Body of pancreas (tissue), 4 donors: ENCODE measurements at regions not wholly inside any gene's neighbourhood (a gene's known extent, or its start where the extent isn't known, plus 50 kb on each side); places are given as distances from the start of the nearest gene placed in this dataset.

Experiments
- ATAC-seq: fragments of 150-250 bp; one replicate; pipeline ENCODE4 v1.9.1; 2016
- DNase-seq, 4 donors: peaks; one replicate each; pipeline ENCODE4 v3.0.0-alpha.2; 2019
- H3K27ac ChIP-seq, 4 donors: fragments of 200-600 bp; sonication (generic); 1 replicate in 3 of 4; 2 replicates in 1 of 4; pipeline versions ENCODE4 v1.5.1 to v1.6.1; 2016 to 2019; ENCODE audit warnings: mild to moderate bottlenecking in 1 of 4, mixed read lengths in 1 of 4, moderate library complexity in 1 of 4
- H3K27me3 ChIP-seq, 2 donors: fragments of 200-600 bp; sonication (generic); one replicate each; pipeline ENCODE4 v1.6.0; 2016; ENCODE audit warnings: mild to moderate bottlenecking in 1 of 2
- H3K36me3 ChIP-seq, 2 donors: fragments of 200-600 bp; sonication (generic); replicated peaks in 1 of 2; 2 replicates each; pipeline ENCODE4 v1.5.1; 2016; ENCODE audit warnings: low read depth in 2 of 2; ENCODE audit not compliant: insufficient read depth in 1 of 2
- H3K4me1 ChIP-seq: fragments of 200-600 bp; sonication (generic); one replicate; pipeline ENCODE4 v1.6.0; 2016
- H3K4me3 ChIP-seq, 2 donors: fragments of 200-600 bp; sonication (generic); 1 replicate in 1 of 2; 2 replicates in 1 of 2; pipeline ENCODE4 v1.5.1; 2016 to 2019
- H3K9me3 ChIP-seq, 3 donors: fragments of 200-600 bp; sonication (generic); 1 replicate in 2 of 3; 2 replicates in 1 of 3; pipeline ENCODE4 v1.5.1; 2016
- POLR2A ChIP-seq, 3 donors: fragments of 450-650 bp; IDR thresholded peaks; one replicate each; pipeline ENCODE4 v1.6.1; 2016; ENCODE audit warnings: antibody characterized with exemption in 3 of 3, mild to moderate bottlenecking in 2 of 3
- WGBS, 2 donors: methylation state at CpG; one replicate each; pipeline ENCODE4 v1.1.5; 2017; 5-methylcytosine and 5-hydroxymethylcytosine counted together
- intact Hi-C: fragments of 100-400 bp; cut with DNase I; formaldehyde crosslinking; loops from one replicate; pipeline ENCODE4 v1.15.1; 2023
- TF ChIP-seq, protein P1 (sequence below), 7 experiments: fragments of 450-650 bp in 4 of 7; fragments of 200-600 bp in 3 of 7; sonication (generic) in 3 of 7; IDR thresholded peaks; one replicate each; pipeline ENCODE4 v1.5.1; 2016 to 2019; ENCODE audit warnings: antibody characterized with exemption in 7 of 7

DNA sequence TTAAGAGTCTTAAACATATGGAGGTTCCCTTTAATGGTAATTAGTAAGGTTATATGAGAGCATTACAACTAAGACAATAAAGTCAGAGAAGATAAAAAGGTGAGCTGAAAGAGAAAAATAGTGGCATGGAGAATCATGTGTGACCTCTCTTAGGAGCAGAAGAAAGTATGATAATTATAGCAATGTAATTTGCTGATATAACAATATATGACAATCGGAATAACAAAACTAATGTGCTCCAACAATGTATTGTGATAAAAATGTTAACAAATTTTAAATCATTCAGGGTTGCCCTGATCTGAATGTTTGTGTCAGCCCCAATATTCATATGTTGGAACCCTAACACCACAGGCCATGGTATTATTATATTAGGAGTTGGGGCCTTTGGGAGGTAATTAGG, 269.6 kb upstream of the PPFIA2 start:
- WGBS, 2 donors, result 75 to 80% methylated on average over 1 of the region's 1 CpG
- H3K27ac ChIP-seq, result no peak overlapping the region
- intact Hi-C loops, result no loop called here

DNA sequence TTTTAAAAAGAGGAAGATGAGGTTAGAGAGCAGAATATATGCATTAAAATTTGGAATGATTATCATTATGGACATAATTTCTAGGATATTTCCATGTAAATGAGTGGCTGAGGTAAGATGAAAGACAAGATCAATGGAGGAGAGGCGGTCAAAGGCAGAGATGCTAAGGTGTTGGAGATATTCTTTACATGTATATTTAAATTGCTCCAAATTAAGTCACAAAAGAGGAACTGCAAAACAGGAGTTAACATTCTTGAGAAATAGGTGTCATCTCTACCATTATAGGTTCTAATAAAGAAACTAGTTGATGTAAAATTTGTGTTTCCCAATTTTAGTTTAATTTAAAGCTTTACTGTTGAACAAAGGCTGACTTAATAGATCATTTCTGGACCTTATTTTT, 268.5 kb upstream of the PPFIA2 start:
- intact Hi-C loops, result no loop called here
- H3K27ac ChIP-seq, result no peak overlapping the region
- no peaks in the 10 kb centered on the region for H3K4me1 ChIP-seq
- DNase-seq, result no peak
- no peaks in the 10 kb centered on the region for H3K27me3 ChIP-seq
- ATAC-seq, result no peak
- no peak overlapping the region for H3K4me3 ChIP-seq
- TF ChIP-seq, protein P1, sequence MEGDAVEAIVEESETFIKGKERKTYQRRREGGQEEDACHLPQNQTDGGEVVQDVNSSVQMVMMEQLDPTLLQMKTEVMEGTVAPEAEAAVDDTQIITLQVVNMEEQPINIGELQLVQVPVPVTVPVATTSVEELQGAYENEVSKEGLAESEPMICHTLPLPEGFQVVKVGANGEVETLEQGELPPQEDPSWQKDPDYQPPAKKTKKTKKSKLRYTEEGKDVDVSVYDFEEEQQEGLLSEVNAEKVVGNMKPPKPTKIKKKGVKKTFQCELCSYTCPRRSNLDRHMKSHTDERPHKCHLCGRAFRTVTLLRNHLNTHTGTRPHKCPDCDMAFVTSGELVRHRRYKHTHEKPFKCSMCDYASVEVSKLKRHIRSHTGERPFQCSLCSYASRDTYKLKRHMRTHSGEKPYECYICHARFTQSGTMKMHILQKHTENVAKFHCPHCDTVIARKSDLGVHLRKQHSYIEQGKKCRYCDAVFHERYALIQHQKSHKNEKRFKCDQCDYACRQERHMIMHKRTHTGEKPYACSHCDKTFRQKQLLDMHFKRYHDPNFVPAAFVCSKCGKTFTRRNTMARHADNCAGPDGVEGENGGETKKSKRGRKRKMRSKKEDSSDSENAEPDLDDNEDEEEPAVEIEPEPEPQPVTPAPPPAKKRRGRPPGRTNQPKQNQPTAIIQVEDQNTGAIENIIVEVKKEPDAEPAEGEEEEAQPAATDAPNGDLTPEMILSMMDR (IDR thresholded peaks at IDR 0.05), result no peak
- no peak for TF ChIP-seq POLR2A (IDR thresholded peaks at IDR 0.05)
- H3K36me3 ChIP-seq, result no peaks in the 10 kb centered on the region
- 88 to 90% methylated on average over 1 of the region's 1 CpG for WGBS, 2 donors
- H3K9me3 ChIP-seq, result no peaks in the 10 kb centered on the region

More for the DNA sequence above, 269.6 kb upstream of the PPFIA2 start:
- TF ChIP-seq, protein P1 (IDR thresholded peaks at IDR 0.05), result no peak
- no peak for TF ChIP-seq POLR2A (IDR thresholded peaks at IDR 0.05)
- no peak overlapping the region for H3K4me3 ChIP-seq
- H3K27me3 ChIP-seq, result no peaks in the 10 kb centered on the region
- ATAC-seq (no peak), DNase-seq (no peak)
- no peaks in the 10 kb centered on the region for H3K36me3 ChIP-seq
- H3K4me1 ChIP-seq, result no peaks in the 10 kb centered on the region
- H3K9me3 ChIP-seq, result no peaks in the 10 kb centered on the region

DNA sequence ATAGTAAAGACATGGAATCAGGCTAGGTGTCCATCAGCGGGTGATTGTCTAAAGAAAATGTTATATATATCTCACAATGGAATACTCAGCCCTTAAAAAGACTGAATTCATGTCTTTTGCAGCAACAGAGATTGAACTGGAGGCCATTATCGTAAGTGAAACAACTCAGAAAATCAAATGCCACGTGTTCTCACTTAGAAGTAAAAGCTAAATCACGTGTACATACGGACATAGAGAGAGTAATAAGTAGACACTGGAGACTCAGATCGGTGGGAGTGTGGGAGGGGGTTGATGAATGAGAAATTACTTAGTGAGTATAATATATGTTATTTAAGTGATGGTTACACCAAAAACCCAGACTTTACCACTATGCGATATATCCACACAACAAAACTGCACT, 266.3 kb upstream of the PPFIA2 start:
- no peaks in the 10 kb centered on the region for H3K36me3 ChIP-seq
- no peaks in the 10 kb centered on the region for H3K27me3 ChIP-seq
- no peak for TF ChIP-seq POLR2A (IDR thresholded peaks at IDR 0.05)
- TF ChIP-seq, protein P1 (IDR thresholded peaks at IDR 0.05), result no peak
- no peak for ATAC-seq
- intact Hi-C loops, result no loop called here
- no peak overlapping the region for H3K4me3 ChIP-seq
- H3K9me3 ChIP-seq, result no peaks in the 10 kb centered on the region
- WGBS, 2 donors, result 69 to 71% methylated on average over 7 of the region's 7 CpGs
- H3K4me1 ChIP-seq, result no peaks in the 10 kb centered on the region
- no peak for DNase-seq
- H3K27ac ChIP-seq, result no peak overlapping the region

DNA sequence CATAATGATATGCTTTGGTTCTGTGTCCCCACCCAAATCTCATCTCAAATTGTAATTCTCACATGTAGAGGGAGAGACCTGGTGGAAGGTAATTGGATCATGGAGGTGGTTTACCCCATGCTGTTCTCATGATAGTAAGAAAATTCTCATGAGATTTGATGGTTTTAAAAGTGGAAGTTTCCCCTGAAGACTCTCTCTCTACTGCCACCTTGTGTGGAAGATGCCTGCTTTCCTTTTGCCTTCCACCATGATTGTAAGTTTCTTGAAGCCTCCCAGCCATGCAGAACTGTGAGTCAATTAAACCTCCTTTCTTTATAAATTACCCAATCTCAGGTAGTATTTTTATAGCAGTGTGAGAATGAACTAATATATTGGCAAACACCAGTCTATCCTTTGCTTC, 260.4 kb upstream of the PPFIA2 start:
- DNase-seq (no peak), ATAC-seq (no peak)
- TF ChIP-seq, protein P1 (IDR thresholded peaks at IDR 0.05), result no peak
- no peak for TF ChIP-seq POLR2A (IDR thresholded peaks at IDR 0.05)
- H3K27ac ChIP-seq, result no peak overlapping the region
- intact Hi-C loops, result no loop called here
- H3K4me1 ChIP-seq, result no peaks in the 10 kb centered on the region
- H3K36me3 ChIP-seq, result no peaks in the 10 kb centered on the region
- no peaks in the 10 kb centered on the region for H3K9me3 ChIP-seq
- H3K4me3 ChIP-seq, result no peak overlapping the region
- H3K27me3 ChIP-seq, result no peaks in the 10 kb centered on the region

GRCh38 chr12:82015623-82016347, 256.6 kb upstream of the PPFIA2 start:
- TF ChIP-seq POLR2A (IDR thresholded peaks at IDR 0.05), result no peak
- TF ChIP-seq, protein P1 (IDR thresholded peaks at IDR 0.05), result no peak
- H3K4me1 ChIP-seq, result no peaks in the 10 kb centered on the region
- H3K9me3 ChIP-seq, result no peaks in the 10 kb centered on the region
- H3K27me3 ChIP-seq, result no peaks in the 10 kb centered on the region
- H3K4me3 ChIP-seq, result no peak overlapping the region
- ATAC-seq (no peak), DNase-seq (no peak)
- no peaks in the 10 kb centered on the region for H3K36me3 ChIP-seq
- intact Hi-C loops, result no loop called here
- WGBS, 2 donors, result 67 to 88% methylated on average over 1 of the region's 1 CpG
- H3K27ac ChIP-seq, result no peak overlapping the region
